Right cardiac atrium (tissue), 5 donors: ENCODE measurements at regions not wholly inside any gene's neighbourhood (a gene's known extent, or its start where the extent isn't known, plus 50 kb on each side); places are given as distances from the start of the nearest gene placed in this dataset.
"Not testable (repeated sequence)": the region's sequence is repeated elsewhere in the genome, so short reads cannot be mapped to it uniquely, and the experiment has no call there.

Source experiments
- ATAC-seq, 2 donors: fragments of 200-7000 bp; cut with Tn5 transposase; one replicate each; pipeline versions ENCODE4 v1.8.0 to v1.9.1; 2020; ENCODE audit warnings: moderate library complexity in 2 of 2, mild to moderate bottlenecking in 1 of 2
- DNase-seq, 3 donors: peaks; one replicate each; pipeline ENCODE4 v3.0.0-alpha.2; 2020
- H3K27ac ChIP-seq: one replicate; pipeline ENCODE4 v1.5.1; 2013; ENCODE audit warnings: mild to moderate bottlenecking, low read length, control low read depth, moderate library complexity
- H3K27me3 ChIP-seq: one replicate; pipeline ENCODE4 v1.6.1; 2013; ENCODE audit not compliant: control insufficient read depth, insufficient read depth
- H3K4me1 ChIP-seq: one replicate; pipeline ENCODE4 v1.6.1; 2013; ENCODE audit warnings: low read length; ENCODE audit not compliant: control insufficient read depth, insufficient read depth
- H3K4me3 ChIP-seq: one replicate; pipeline ENCODE4 v1.5.1; 2013; ENCODE audit warnings: low read length, control low read depth
- H3K9me3 ChIP-seq: one replicate; pipeline ENCODE4 v1.6.1; 2013; ENCODE audit warnings: low read length; ENCODE audit not compliant: control insufficient read depth
- WGBS: extraction: QIAGEN DNeasy Blood & Tissue Kit; methylation state at CpG from one replicate; pipeline ENCODE4 v1.1.7; 2013; 5-methylcytosine and 5-hydroxymethylcytosine counted together
- intact Hi-C, 4 donors: fragments of 100-400 bp; cut with DNase I; formaldehyde crosslinking; loops; one replicate each; pipeline versions ENCODE4 v1.11.0 to v1.14.0; 2022 to 2023
- donor health status: healthy with polysubstance abuse.
- donor health status: DM: no; HTN: yes; CAD: no.
- donor health status: DM: no; HTN: no; CAD: no.
- donor health status: DM: no; HTN: yes; CAD: no; lungs with severe emphysema.
- donor health status: DM: yes; HTN: yes; CAD: no.

GRCh38 chr10:117754770-117755658 lies 212.5 kb downstream of the EMX2 start:
- DNase-seq = no peak
- 52% methylated on average over 15 of the region's 15 CpGs for WGBS
- Histone ChIP-seq H3K4me3 (no peak overlapping the region), H3K27ac (no peak overlapping the region), H3K9me3 (no peaks in the 10 kb centered on the region), H3K4me1 (no peaks in the 10 kb centered on the region), H3K27me3 (no peaks in the 10 kb centered on the region)
- intact Hi-C loops = no loop called here
- ATAC-seq = no peak

- no peak overlapping the region for H3K27ac ChIP-seq
- DNase-seq = no peak
- WGBS = 38% methylated on average over 3 of the region's 3 CpGs
- ATAC-seq = no peak
- H3K27me3 ChIP-seq = no peaks in the 10 kb centered on the region
- no peak overlapping the region for H3K4me3 ChIP-seq
- intact Hi-C loops = no loop called here
- H3K4me1 ChIP-seq = no peaks in the 10 kb centered on the region
- no peaks in the 10 kb centered on the region for H3K9me3 ChIP-seq
Observed at GRCh38 chr10:117755659-117756014, 213.1 kb downstream of the EMX2 start.

DNA sequence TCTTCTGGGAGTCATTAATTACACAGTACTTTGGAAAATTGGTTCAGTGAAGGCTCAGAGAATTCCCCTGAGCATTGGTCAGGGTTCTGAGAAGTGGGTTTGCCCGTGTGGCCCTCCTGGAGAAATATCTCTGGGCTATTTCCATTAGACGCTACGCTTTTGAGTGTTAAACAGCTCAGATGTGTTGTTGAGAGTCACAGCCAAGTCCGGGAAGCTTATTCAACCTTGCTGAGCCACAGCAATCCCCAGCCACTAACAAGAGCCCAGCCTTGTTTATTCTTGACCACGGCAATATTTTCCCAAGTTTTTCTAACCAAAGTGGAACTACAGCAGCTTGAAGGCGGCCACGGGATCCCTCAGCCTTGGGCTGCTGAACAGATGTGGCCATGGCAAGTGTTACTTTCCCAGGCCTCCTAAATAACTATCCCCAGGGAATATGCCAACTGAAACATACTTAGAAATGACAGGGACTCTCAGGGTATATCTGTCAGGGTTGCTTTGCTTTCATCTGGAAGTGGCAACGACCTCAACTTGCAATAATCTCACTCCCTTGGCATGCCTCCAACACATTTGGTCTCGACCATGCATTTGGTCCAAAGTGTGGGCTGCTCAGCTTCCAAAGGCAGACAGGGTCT lies 214.7 kb downstream of the EMX2 start:
- Histone ChIP-seq H3K27me3 (no peaks in the 10 kb centered on the region), H3K27ac (no peak overlapping the region), H3K4me1 (no peaks in the 10 kb centered on the region), H3K4me3 (no peak overlapping the region), H3K9me3 (no peaks in the 10 kb centered on the region)
- 49% methylated on average over 9 of the region's 9 CpGs for WGBS
- DNase-seq (no peak), ATAC-seq (no peak)
- intact Hi-C loops = no loop called here

- WGBS = 89% methylated on average over 11 of the region's 11 CpGs
- H3K4me3 ChIP-seq = no peak overlapping the region
- H3K4me1 ChIP-seq = no peaks in the 10 kb centered on the region
- ATAC-seq (no peak), DNase-seq (no peak)
- no peaks in the 10 kb centered on the region for H3K9me3 ChIP-seq
- H3K27me3 ChIP-seq = no peaks in the 10 kb centered on the region
- intact Hi-C loops = no loop called here
- no peak overlapping the region for H3K27ac ChIP-seq
Observed at GRCh38 chr10:117759266-117759665, 216.7 kb downstream of the EMX2 start.

- Histone ChIP-seq H3K4me3 (no peak overlapping the region), H3K9me3 (no peaks in the 10 kb centered on the region), H3K27ac (no peak overlapping the region), H3K27me3 (no peaks in the 10 kb centered on the region), H3K4me1 (no peaks in the 10 kb centered on the region)
- 69% methylated on average over 6 of the region's 6 CpGs for WGBS
- DNase-seq (no peak), ATAC-seq (no peak)
- intact Hi-C loops = no loop called here
Observed at GRCh38 chr10:117761695-117762094, 219.1 kb downstream of the EMX2 start.

- DNase-seq (no peak), ATAC-seq (no peak)
- Histone ChIP-seq H3K27me3 (no peaks in the 10 kb centered on the region), H3K4me3 (no peak overlapping the region), H3K9me3 (no peaks in the 10 kb centered on the region), H3K27ac (no peak overlapping the region), H3K4me1 (no peaks in the 10 kb centered on the region)
- intact Hi-C loops = no loop called here
- 71% methylated on average over 14 of the region's 14 CpGs for WGBS
Observed at GRCh38 chr10:117762126-117762818, 219.7 kb downstream of the EMX2 start.

GRCh38 chr10:117762819-117763172 lies 220.2 kb downstream of the EMX2 start:
- H3K4me1 ChIP-seq = no peaks in the 10 kb centered on the region
- 62% methylated on average over 9 of the region's 9 CpGs for WGBS
- no peaks in the 10 kb centered on the region for H3K27me3 ChIP-seq
- DNase-seq (no peak), ATAC-seq (no peak)
- intact Hi-C loops = no loop called here
- no peaks in the 10 kb centered on the region for H3K9me3 ChIP-seq
- no peak overlapping the region for H3K27ac ChIP-seq
- no peak overlapping the region for H3K4me3 ChIP-seq

GRCh38 chr10:117763528-117763927 lies 221.0 kb downstream of the EMX2 start:
- ATAC-seq = no peak
- 79% methylated on average over 4 of the region's 4 CpGs for WGBS
- Histone ChIP-seq H3K27me3 (no peaks in the 10 kb centered on the region), H3K27ac (no peak overlapping the region), H3K4me1 (no peaks in the 10 kb centered on the region), H3K4me3 (no peak overlapping the region), H3K9me3 (no peaks in the 10 kb centered on the region)
- intact Hi-C loops = no loop called here
- no peak for DNase-seq

- Histone ChIP-seq H3K27ac (no peak overlapping the region), H3K27me3 (no peaks in the 10 kb centered on the region), H3K4me3 (no peak overlapping the region), H3K9me3 (no peaks in the 10 kb centered on the region), H3K4me1 (no peaks in the 10 kb centered on the region)
- intact Hi-C loops = no loop called here
- DNase-seq = no peak
- WGBS = 81% methylated on average over 2 of the region's 2 CpGs
- no peak for ATAC-seq
Observed at GRCh38 chr10:117768333-117769042, 225.9 kb downstream of the EMX2 start.

GRCh38 chr10:117775526-117775925 lies 233.0 kb downstream of the EMX2 start:
- intact Hi-C loops = no loop called here
- Histone ChIP-seq H3K9me3 (no peaks in the 10 kb centered on the region), H3K27me3 (no peaks in the 10 kb centered on the region), H3K4me3 (no peak overlapping the region), H3K4me1 (no peaks in the 10 kb centered on the region), H3K27ac (no peak overlapping the region)
- DNase-seq (no peak), ATAC-seq (no peak)
- 91% methylated on average over 3 of the region's 3 CpGs for WGBS

- H3K4me1 ChIP-seq, intact Hi-C loops, H3K27ac ChIP-seq, H3K27me3 ChIP-seq, H3K9me3 ChIP-seq, H3K4me3 ChIP-seq, ATAC-seq, DNase-seq: not testable (repeated sequence)
- 81% methylated on average over 5 of the region's 5 CpGs for WGBS
Observed at GRCh38 chr10:117777222-117777621, 234.7 kb downstream of the EMX2 start.
